Neuron (in vitro differentiated cells): ENCODE measurements at regions not wholly inside any gene's neighbourhood (a gene's known extent, or its start where the extent isn't known, plus 50 kb on each side); places are given as distances from the start of the nearest gene placed in this dataset.
"Not testable (repeated sequence)": the region's sequence is repeated elsewhere in the genome, so short reads cannot be mapped to it uniquely, and the experiment has no call there.

ENCODE experiments used
- H2AFZ ChIP-seq: one replicate; pipeline ENCODE4 v1.6.1; 2013; ENCODE audit warnings: low read depth, mild to moderate bottlenecking, inconsistent platforms, low read length, moderate library complexity
- H3K27me3 ChIP-seq: one replicate; pipeline ENCODE4 v1.6.1; 2013; ENCODE audit warnings: low read length; ENCODE audit not compliant: insufficient read depth
- H3K36me3 ChIP-seq: one replicate; pipeline ENCODE4 v1.6.1; 2013; ENCODE audit warnings: low read length; ENCODE audit not compliant: insufficient read depth
- H3K4me1 ChIP-seq: one replicate; pipeline ENCODE4 v1.6.1; 2013; ENCODE audit warnings: low read length; ENCODE audit not compliant: insufficient read depth
- H3K4me3 ChIP-seq: 2 replicates; pipeline ENCODE4 v1.5.1; 2013; ENCODE audit warnings: mild to moderate bottlenecking, low read length, moderate library complexity
- H3K9me3 ChIP-seq: one replicate; pipeline ENCODE4 v1.6.1; 2013; ENCODE audit warnings: low read length

GRCh38 chr10:78596556-78596955, 472.2 kb upstream of the ZMIZ1 start:
- Histone ChIP-seq H3K27me3 (no peaks in the 10 kb centered on the region), H3K9me3 (no peaks in the 10 kb centered on the region), H3K4me1 (peaks cover 2% of the 10 kb centered on the region), H2AFZ (no peak overlapping the region), H3K4me3 (no peak overlapping the region), H3K36me3 (no peaks in the 10 kb centered on the region)

- Histone ChIP-seq H3K9me3 (no peaks in the 10 kb centered on the region), H3K4me3 (no peak overlapping the region), H3K27me3 (no peaks in the 10 kb centered on the region), H2AFZ (no peak overlapping the region), H3K4me1 (peaks cover 2% of the 10 kb centered on the region), H3K36me3 (no peaks in the 10 kb centered on the region)
These were observed 470.8 kb upstream of the ZMIZ1 start for GRCh38 chr10:78597796-78598555.

- H3K36me3 ChIP-seq, result no peaks in the 10 kb centered on the region
- no peaks in the 10 kb centered on the region for H3K9me3 ChIP-seq
- H2AFZ ChIP-seq, result no peak overlapping the region
- H3K27me3 ChIP-seq, result no peaks in the 10 kb centered on the region
- peaks cover 2% of the 10 kb centered on the region for H3K4me1 ChIP-seq
- no peak overlapping the region for H3K4me3 ChIP-seq
These were observed 469.5 kb upstream of the ZMIZ1 start for GRCh38 chr10:78599122-78599853.

GRCh38 chr10:78600121-78600665, 468.6 kb upstream of the ZMIZ1 start:
- no peaks in the 10 kb centered on the region for H3K4me1 ChIP-seq
- no peaks in the 10 kb centered on the region for H3K36me3 ChIP-seq
- H2AFZ ChIP-seq, result no peak overlapping the region
- no peaks in the 10 kb centered on the region for H3K27me3 ChIP-seq
- no peaks in the 10 kb centered on the region for H3K9me3 ChIP-seq
- no peak overlapping the region for H3K4me3 ChIP-seq

GRCh38 chr10:78600740-78601139, 468.0 kb upstream of the ZMIZ1 start:
- Histone ChIP-seq H3K36me3 (no peaks in the 10 kb centered on the region), H2AFZ (no peak overlapping the region), H3K9me3 (no peaks in the 10 kb centered on the region), H3K4me3 (no peak overlapping the region), H3K27me3 (no peaks in the 10 kb centered on the region), H3K4me1 (no peaks in the 10 kb centered on the region)

- no peak overlapping the region for H3K4me3 ChIP-seq
- H2AFZ ChIP-seq, result no peak overlapping the region
- H3K9me3 ChIP-seq, result no peaks in the 10 kb centered on the region
- H3K27me3 ChIP-seq, result no peaks in the 10 kb centered on the region
- no peaks in the 10 kb centered on the region for H3K36me3 ChIP-seq
- H3K4me1 ChIP-seq, result no peaks in the 10 kb centered on the region
These were observed 466.4 kb upstream of the ZMIZ1 start for GRCh38 chr10:78602201-78602932.

- Histone ChIP-seq H3K9me3 (no peaks in the 10 kb centered on the region), H3K36me3 (no peaks in the 10 kb centered on the region), H3K4me1 (no peaks in the 10 kb centered on the region), H3K27me3 (no peaks in the 10 kb centered on the region), H3K4me3 (no peak overlapping the region), H2AFZ (no peak overlapping the region)
These were observed 464.5 kb upstream of the ZMIZ1 start for GRCh38 chr10:78604286-78604685.

GRCh38 chr10:78604721-78605120, 464.0 kb upstream of the ZMIZ1 start:
- Histone ChIP-seq H3K4me1 (no peaks in the 10 kb centered on the region), H2AFZ (no peak overlapping the region), H3K27me3 (no peaks in the 10 kb centered on the region), H3K4me3 (no peak overlapping the region), H3K9me3 (no peaks in the 10 kb centered on the region), H3K36me3 (no peaks in the 10 kb centered on the region)

- Histone ChIP-seq H3K36me3 (no peaks in the 10 kb centered on the region), H2AFZ (no peak overlapping the region), H3K4me1 (no peaks in the 10 kb centered on the region), H3K4me3 (no peak overlapping the region), H3K9me3 (no peaks in the 10 kb centered on the region), H3K27me3 (no peaks in the 10 kb centered on the region)
These were observed 462.9 kb upstream of the ZMIZ1 start for GRCh38 chr10:78605800-78606350.

- H3K9me3 ChIP-seq, H2AFZ ChIP-seq, H3K4me1 ChIP-seq, H3K36me3 ChIP-seq, H3K27me3 ChIP-seq, H3K4me3 ChIP-seq: not testable (repeated sequence)
These were observed 462.0 kb upstream of the ZMIZ1 start for GRCh38 chr10:78606766-78607165.

GRCh38 chr10:78609976-78610375, 458.8 kb upstream of the ZMIZ1 start:
- H3K27me3 ChIP-seq, result no peaks in the 10 kb centered on the region
- peaks cover 6% of the 10 kb centered on the region for H3K4me1 ChIP-seq
- no peak overlapping the region for H2AFZ ChIP-seq
- no peak overlapping the region for H3K4me3 ChIP-seq
- H3K9me3 ChIP-seq, result no peaks in the 10 kb centered on the region
- H3K36me3 ChIP-seq, result no peaks in the 10 kb centered on the region

GRCh38 chr10:78613132-78613531, 455.6 kb upstream of the ZMIZ1 start:
- Histone ChIP-seq H3K27me3 (no peaks in the 10 kb centered on the region), H3K36me3 (no peaks in the 10 kb centered on the region), H3K9me3 (no peaks in the 10 kb centered on the region), H3K4me1 (peaks cover 6% of the 10 kb centered on the region), H3K4me3 (no peak overlapping the region), H2AFZ (no peak overlapping the region)

- H2AFZ ChIP-seq, result no peak overlapping the region
- peaks cover 11% of the 10 kb centered on the region for H3K4me1 ChIP-seq
- no peaks in the 10 kb centered on the region for H3K36me3 ChIP-seq
- H3K27me3 ChIP-seq, result no peaks in the 10 kb centered on the region
- H3K9me3 ChIP-seq, result no peaks in the 10 kb centered on the region
- no peak overlapping the region for H3K4me3 ChIP-seq
These were observed 454.5 kb upstream of the ZMIZ1 start for GRCh38 chr10:78614267-78614666.
